CD8-positive, alpha-beta memory T cell (primary cell): ENCODE measurements at regions not wholly inside any gene's neighbourhood (a gene's known extent, or its start where the extent isn't known, plus 50 kb on each side); places are given as distances from the start of the nearest gene placed in this dataset.
"Not testable (repeated sequence)": the region's sequence is repeated elsewhere in the genome, so short reads cannot be mapped to it uniquely, and the experiment has no call there.

ENCODE experiments used
- CTCF ChIA-PET: fragments of 350-600 bp; sonication (Branson Sonifier 250); formaldehyde crosslinking; loops from one replicate; lab custom pipeline; 2021; ENCODE audit warnings: antibody characterized with exemption; lab: Charles Lee
- POLR2A ChIA-PET: fragments of 350-600 bp; sonication (Branson Sonifier 250); formaldehyde crosslinking; loops from one replicate; lab custom pipeline; 2021; ENCODE audit warnings: antibody characterized with exemption; lab: Charles Lee
- DNase-seq, 5 donors: peaks; one replicate each; pipeline versions ENCODE4 v3.0.0 to v3.0.0-alpha.2; 2020 to 2022; ENCODE audit warnings: mixed read lengths in 1 of 5
- H3K27ac ChIP-seq: one replicate; pipeline ENCODE4 v1.7.0; 2013; ENCODE audit warnings: low read depth, mild to moderate bottlenecking, low read length, moderate library complexity
- H3K27me3 ChIP-seq: 2 replicates; pipeline ENCODE4 v1.7.0; 2013; ENCODE audit warnings: low read length, mild to moderate bottlenecking; ENCODE audit not compliant: insufficient read depth, poor library complexity, severe bottlenecking
- H3K36me3 ChIP-seq: 2 replicates; pipeline ENCODE4 v1.7.0; 2013; ENCODE audit warnings: mild to moderate bottlenecking, low read length, moderate library complexity; ENCODE audit not compliant: insufficient read depth
- H3K4me1 ChIP-seq: 2 replicates; pipeline ENCODE4 v1.7.0; 2013; ENCODE audit warnings: mild to moderate bottlenecking, low read length, moderate library complexity; ENCODE audit not compliant: insufficient read depth
- H3K4me3 ChIP-seq: 2 replicates; pipeline ENCODE4 v1.7.0; 2013; ENCODE audit warnings: mild to moderate bottlenecking, low read length
- H3K9me3 ChIP-seq: 2 replicates; pipeline ENCODE4 v1.7.0; 2013; ENCODE audit warnings: mild to moderate bottlenecking, low read length
- H3K27ac Mint-ChIP-seq, 8 donors: one replicate each; pipeline ENCODE4 v1.8.0; 2020 to 2021; ENCODE audit warnings: mixed read lengths in 8 of 8, mild to moderate bottlenecking in 6 of 8, inconsistent platforms in 3 of 8, moderate library complexity in 3 of 8
- H3K27me3 Mint-ChIP-seq, 2 donors: one replicate each; pipeline ENCODE4 v1.8.0; 2020 to 2021; ENCODE audit warnings: mixed read lengths in 2 of 2, mild to moderate bottlenecking in 1 of 2, moderate library complexity in 1 of 2
- H3K36me3 Mint-ChIP-seq, 3 donors: one replicate each; pipeline ENCODE4 v1.8.0; 2020 to 2021; ENCODE audit warnings: mixed read lengths in 3 of 3, inconsistent platforms in 1 of 3, mild to moderate bottlenecking in 1 of 3
- H3K4me1 Mint-ChIP-seq, 3 donors: one replicate each; pipeline ENCODE4 v1.8.0; 2020 to 2021; ENCODE audit warnings: mixed read lengths in 3 of 3, inconsistent platforms in 1 of 3, mild to moderate bottlenecking in 1 of 3
- H3K4me3 Mint-ChIP-seq, 7 donors: one replicate each; pipeline ENCODE4 v1.8.0; 2020 to 2021; ENCODE audit warnings: mixed read lengths in 7 of 7, mild to moderate bottlenecking in 6 of 7, moderate library complexity in 4 of 7, inconsistent platforms in 2 of 7
- H3K9me3 Mint-ChIP-seq, 5 donors: one replicate each; pipeline ENCODE4 v1.8.0; 2020 to 2022; ENCODE audit warnings: mixed read lengths in 5 of 5, mild to moderate bottlenecking in 3 of 5, moderate library complexity in 2 of 5, inconsistent platforms in 1 of 5

DNA sequence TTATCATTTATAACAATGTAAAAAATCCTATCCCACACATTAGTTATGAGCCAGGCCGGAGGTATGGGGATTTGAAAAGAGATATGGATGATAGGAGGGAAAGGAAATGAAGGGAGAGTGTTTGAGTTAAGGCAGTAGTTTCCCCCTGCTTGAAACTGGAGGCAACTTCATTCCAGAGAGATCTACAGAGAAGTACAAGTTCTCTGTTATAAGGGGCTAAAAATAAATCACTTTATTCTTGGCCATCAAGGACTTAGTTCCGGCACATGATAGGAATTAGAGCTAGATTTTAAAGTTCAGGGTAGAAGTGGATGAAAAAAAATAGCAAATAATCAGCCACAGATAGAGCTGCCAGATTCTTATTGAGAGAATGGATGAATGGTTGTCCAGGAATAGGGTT, 289.7 kb downstream of the ZNF37A start:
- H3K4me3 ChIP-seq, H3K4me3 Mint-ChIP-seq, H3K9me3 Mint-ChIP-seq, H3K4me1 ChIP-seq, H3K36me3 Mint-ChIP-seq, H3K27ac Mint-ChIP-seq, H3K4me1 Mint-ChIP-seq, CTCF ChIA-PET, H3K27me3 Mint-ChIP-seq, H3K27ac ChIP-seq, POLR2A ChIA-PET, DNase-seq, H3K9me3 ChIP-seq, H3K27me3 ChIP-seq, H3K36me3 ChIP-seq: not testable (repeated sequence)

DNA sequence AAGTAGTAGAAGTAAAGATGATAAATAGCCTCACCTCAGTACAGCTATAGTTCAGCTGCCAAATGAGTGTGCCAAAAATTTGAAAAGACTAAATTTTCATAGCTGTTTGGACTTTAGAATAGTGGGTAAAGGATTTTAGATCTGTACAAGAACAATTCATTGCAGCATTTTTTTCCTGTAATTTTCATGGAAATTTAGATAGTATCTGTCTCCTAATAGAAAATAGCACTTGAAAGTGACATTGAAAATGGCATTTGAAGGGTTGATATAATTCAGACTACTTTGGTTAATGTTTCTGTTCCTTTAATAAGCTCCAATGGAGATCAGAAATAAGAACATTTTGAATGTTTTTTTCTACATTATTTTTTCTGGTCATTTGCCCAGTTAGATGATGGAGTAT, 292.7 kb downstream of the ZNF37A start:
- H3K36me3 ChIP-seq, H3K9me3 Mint-ChIP-seq, H3K9me3 ChIP-seq, H3K36me3 Mint-ChIP-seq, H3K4me1 ChIP-seq, H3K4me3 ChIP-seq, POLR2A ChIA-PET, H3K27me3 Mint-ChIP-seq, H3K27me3 ChIP-seq, H3K4me1 Mint-ChIP-seq, CTCF ChIA-PET, H3K27ac ChIP-seq, H3K4me3 Mint-ChIP-seq, DNase-seq: not testable (repeated sequence)
- peak overlapping the region in 1 of 8 donors; percentile 14 for H3K27ac Mint-ChIP-seq

DNA sequence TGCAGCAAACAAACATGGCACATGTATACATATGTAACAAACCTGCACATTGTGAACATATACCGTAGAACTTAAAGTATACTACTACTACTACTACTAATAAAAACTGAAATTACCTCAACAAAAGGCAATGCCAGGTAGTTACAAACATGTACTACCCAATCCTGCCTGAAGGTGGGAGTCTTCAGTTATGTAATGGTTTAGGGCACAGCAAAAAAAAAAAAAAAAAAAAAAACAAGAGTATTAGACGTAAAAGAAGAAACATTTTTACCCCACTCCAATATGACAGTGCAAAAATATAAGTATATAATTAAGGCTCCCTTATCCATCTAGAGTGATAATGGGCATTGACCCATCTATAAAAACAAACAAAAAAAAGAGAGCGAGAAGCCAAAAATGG, 296.6 kb downstream of the ZNF37A start:
- H3K27ac ChIP-seq, POLR2A ChIA-PET, H3K36me3 ChIP-seq, H3K36me3 Mint-ChIP-seq, CTCF ChIA-PET, H3K27me3 Mint-ChIP-seq, H3K4me3 ChIP-seq, H3K9me3 Mint-ChIP-seq, H3K4me1 Mint-ChIP-seq, H3K9me3 ChIP-seq, H3K4me1 ChIP-seq, H3K27me3 ChIP-seq, H3K4me3 Mint-ChIP-seq: not testable (repeated sequence)
- peak overlapping the region in 2 of 8 donors; percentile 41 to 54 for H3K27ac Mint-ChIP-seq
- peak in 3 of 5 donors; percentile 30 to 38 (median 36) for DNase-seq

DNA sequence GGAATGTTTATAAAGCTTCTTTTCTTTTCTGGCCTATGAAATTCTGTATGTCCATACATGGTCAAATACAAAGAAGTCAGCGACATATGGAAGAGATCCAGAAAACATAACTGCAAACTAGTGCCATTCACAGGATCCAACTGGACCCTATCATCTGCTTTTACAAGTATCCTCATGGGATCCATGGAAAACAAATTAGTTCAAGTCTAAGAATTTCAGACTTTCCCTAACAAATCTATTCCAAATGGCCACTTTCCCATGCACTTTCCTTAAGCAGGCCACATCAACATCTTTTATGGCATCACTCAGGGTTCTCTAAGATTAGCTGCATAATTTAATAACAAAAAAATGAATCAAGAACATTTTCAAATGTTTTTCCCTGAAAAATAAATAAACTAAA, 301.3 kb downstream of the ZNF37A start:
- H3K27ac ChIP-seq, H3K27me3 ChIP-seq, DNase-seq, POLR2A ChIA-PET, H3K9me3 Mint-ChIP-seq, H3K4me1 ChIP-seq, H3K4me3 Mint-ChIP-seq, H3K27ac Mint-ChIP-seq, H3K9me3 ChIP-seq, H3K4me1 Mint-ChIP-seq, CTCF ChIA-PET, H3K27me3 Mint-ChIP-seq, H3K4me3 ChIP-seq, H3K36me3 Mint-ChIP-seq, H3K36me3 ChIP-seq: not testable (repeated sequence)

DNA sequence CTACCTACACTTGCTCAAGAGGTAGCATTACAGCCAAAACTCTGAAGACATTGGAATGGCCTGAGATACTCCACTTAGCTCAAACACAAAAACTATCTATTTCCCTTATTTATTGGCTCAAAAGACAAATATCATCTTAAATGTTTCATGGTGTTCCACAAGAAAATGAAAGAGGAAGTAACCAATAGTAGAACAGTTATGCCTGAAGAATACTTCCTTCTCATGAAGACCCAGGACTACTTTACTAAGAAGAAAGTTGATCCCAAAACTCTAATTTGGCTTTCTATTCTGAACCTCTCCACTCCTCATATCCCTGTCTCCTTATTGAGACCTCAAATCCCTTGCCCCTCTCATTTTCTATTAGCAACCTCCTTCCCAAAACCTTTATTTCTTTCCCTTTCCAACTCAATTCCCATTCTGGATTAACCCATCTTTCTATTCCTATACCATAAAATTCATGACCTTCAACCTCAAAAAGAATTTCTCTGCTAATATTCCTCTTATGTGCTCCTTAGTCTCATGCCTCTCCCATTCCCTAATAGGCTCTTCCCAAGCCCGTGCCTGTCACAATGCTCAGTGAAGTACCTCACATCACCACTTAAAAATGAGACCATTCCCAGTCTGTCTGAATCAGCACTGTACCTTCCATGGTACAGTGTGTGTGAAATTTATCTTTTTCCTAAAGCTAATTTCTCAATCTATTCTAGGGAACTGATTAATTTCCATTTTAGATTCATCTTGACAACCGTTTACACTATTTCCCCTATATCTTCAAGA, 302.2 kb downstream of the ZNF37A start:
- CTCF ChIA-PET, H3K36me3 Mint-ChIP-seq, H3K4me1 Mint-ChIP-seq, H3K4me3 ChIP-seq, DNase-seq, H3K9me3 Mint-ChIP-seq, H3K27me3 Mint-ChIP-seq, POLR2A ChIA-PET, H3K4me3 Mint-ChIP-seq, H3K9me3 ChIP-seq, H3K27ac ChIP-seq, H3K36me3 ChIP-seq, H3K27me3 ChIP-seq, H3K4me1 ChIP-seq: not testable (repeated sequence)
- peak overlapping the region in 1 of 8 donors; percentile 4 for H3K27ac Mint-ChIP-seq

DNA sequence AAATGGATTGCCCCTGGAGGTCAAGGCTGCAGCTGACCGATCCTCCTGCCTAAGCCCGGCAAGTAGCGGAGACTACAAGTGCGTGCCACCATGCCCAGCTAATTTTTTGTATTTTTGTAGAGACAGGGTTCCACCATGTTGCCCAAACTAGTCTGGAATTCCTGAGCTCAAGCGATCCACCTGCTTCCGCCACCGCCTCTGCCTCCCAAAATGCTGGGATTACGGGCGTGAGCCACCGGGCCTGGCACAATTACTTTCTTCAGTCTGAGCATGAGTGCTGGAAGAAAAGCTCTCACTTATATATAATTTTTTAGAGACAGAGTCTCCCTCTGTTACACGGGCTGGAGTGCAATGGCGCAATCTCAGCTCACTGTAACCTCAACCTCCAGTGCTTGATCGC, 307.4 kb downstream of the ZNF37A start:
- ChIA-PET CTCF (interaction anchor here (1.0 kb wide), 1 partner anchor 425 kb away, joined by 4 read pairs; no protein-coding TSS in a partner anchor), POLR2A (interaction anchor here (1.2 to 1.8 kb wide), 2 partner anchors 425 to 545 kb away, joined by 5 to 6 read pairs; partner anchors contain the start of genes ZNF248 and ZNF25)
- H3K4me1 ChIP-seq, H3K9me3 Mint-ChIP-seq, H3K4me3 ChIP-seq, H3K27me3 Mint-ChIP-seq, H3K9me3 ChIP-seq, H3K27me3 ChIP-seq, H3K36me3 ChIP-seq, H3K36me3 Mint-ChIP-seq, H3K4me1 Mint-ChIP-seq: not testable (repeated sequence)
- H3K27ac Mint-ChIP-seq: peak overlapping the region in 5 of 8 donors; percentile 34 to 99 (median 96)
- H3K4me3 Mint-ChIP-seq: peak overlapping the region in 6 of 7 donors; percentile 86 to 95 (median 90)
- peak in 1 of 5 donors; percentile 0 for DNase-seq
- H3K27ac ChIP-seq: peak overlapping the region; percentile 89

DNA sequence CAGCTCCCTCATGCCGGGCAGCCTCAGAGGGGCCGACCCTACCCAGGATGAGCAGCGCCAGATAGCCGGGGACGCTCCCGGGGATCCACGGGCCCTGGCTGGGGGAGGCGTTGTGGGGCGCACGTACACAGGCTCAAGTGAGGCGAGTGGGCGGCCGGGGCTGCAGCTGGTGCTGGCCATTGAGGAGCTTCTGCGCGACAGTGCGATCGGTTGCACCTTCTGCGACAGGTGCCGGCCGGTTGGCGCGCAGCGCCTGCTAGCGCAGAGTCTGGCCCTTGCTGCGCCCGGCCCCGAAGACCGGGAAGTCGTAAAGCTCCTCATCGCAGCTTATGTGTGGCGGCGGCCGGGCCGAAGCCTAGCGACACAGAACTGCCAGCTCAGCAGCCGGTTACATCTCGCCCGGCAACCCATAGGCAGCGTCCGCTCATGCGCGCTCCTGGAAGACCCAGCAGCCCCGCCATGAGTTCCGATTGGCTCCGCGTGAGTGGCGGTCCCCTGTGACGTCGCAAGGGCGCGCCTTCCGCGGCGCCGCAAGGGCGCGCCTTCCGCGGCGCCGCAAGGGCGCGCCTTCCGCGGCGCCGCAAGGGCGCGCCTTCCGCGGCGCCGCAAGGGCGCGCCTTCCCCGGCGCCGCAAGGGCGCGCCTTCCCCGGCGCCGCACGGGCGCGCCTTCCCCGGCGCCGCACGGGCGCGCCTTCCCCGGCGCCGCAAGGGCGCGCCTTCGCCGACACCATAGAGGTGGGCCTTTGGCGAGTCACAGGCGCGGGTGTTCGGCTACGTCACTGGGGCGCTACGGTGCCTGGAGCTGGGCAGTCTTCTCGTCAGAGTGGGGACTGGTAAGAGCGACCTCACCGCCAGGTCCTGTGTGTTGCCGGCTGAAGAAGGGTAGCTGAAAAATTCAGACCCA, 308.6 kb downstream of the ZNF37A start:
- H3K9me3 ChIP-seq, H3K9me3 Mint-ChIP-seq, H3K36me3 ChIP-seq, H3K27me3 ChIP-seq, H3K27me3 Mint-ChIP-seq, H3K4me1 Mint-ChIP-seq, H3K36me3 Mint-ChIP-seq, H3K4me1 ChIP-seq: not testable (repeated sequence)
- CTCF ChIA-PET: interaction anchor here (1.0 kb wide), 1 partner anchor 426 kb away, joined by 4 read pairs; no protein-coding TSS in a partner anchor
- H3K27ac Mint-ChIP-seq: peak overlapping the region; percentile 92 to 100 (median 99)
- Histone ChIP-seq H3K4me3 (peak overlapping the region; percentile 63), H3K27ac (peak overlapping the region; percentile 90)
- peak; percentile 90 to 98 (median 92) for DNase-seq
- H3K4me3 Mint-ChIP-seq: peak overlapping the region; percentile 88 to 96 (median 93)
- POLR2A ChIA-PET: interaction anchor here (0.7 to 1.8 kb wide), 4 partner anchors 426 to 546 kb away, joined by 3 to 6 read pairs (median 4); partner anchors contain the start of genes ZNF248 and ZNF25
